Stomach (tissue), 8 donors: ENCODE measurements at regions not wholly inside any gene's neighbourhood (a gene's known extent, or its start where the extent isn't known, plus 50 kb on each side); places are given as distances from the start of the nearest gene placed in this dataset.
"Not testable (repeated sequence)": the region's sequence is repeated elsewhere in the genome, so short reads cannot be mapped to it uniquely, and the experiment has no call there.

Experiments
- DNase-seq, 2 donors: peaks; one replicate each; pipeline versions ENCODE4 v3.0.0 to v3.0.0-alpha.2; 2013 to 2019
- H3K27ac ChIP-seq, 5 donors: fragments of 200-600 bp in 4 of 5; sonication (generic) in 4 of 5; one replicate each; pipeline ENCODE4 v1.5.1; 2013 to 2019; ENCODE audit warnings: mild to moderate bottlenecking in 1 of 5, moderate library complexity in 1 of 5
- H3K27me3 ChIP-seq, 3 donors: fragments of 200-600 bp; sonication (generic); one replicate each; pipeline ENCODE4 v1.5.1; 2017 to 2019; ENCODE audit warnings: mixed run types in 1 of 3
- H3K36me3 ChIP-seq, 4 donors: fragments of 200-600 bp; sonication (generic); 1 replicate in 3 of 4; 2 replicates in 1 of 4; pipeline ENCODE4 v1.5.1; 2016 to 2019
- H3K4me1 ChIP-seq, 4 donors: fragments of 200-600 bp; sonication (generic); one replicate each; pipeline ENCODE4 v1.5.1; 2016 to 2019
- H3K4me3 ChIP-seq, 4 donors: fragments of 200-600 bp; sonication (generic) in 3 of 4; one replicate each; pipeline ENCODE4 v1.5.1; 2016 to 2019; ENCODE audit warnings: mild to moderate bottlenecking in 1 of 4
- H3K9me3 ChIP-seq, 4 donors: fragments of 200-600 bp; sonication (generic); one replicate each; pipeline ENCODE4 v1.5.1; 2016 to 2019
- EP300 ChIP-seq: sonication (generic); formaldehyde crosslinking; IDR thresholded peaks from one replicate; pipeline ENCODE4 v1.6.1; 2017; ENCODE audit warnings: antibody characterized with exemption
- POLR2A ChIP-seq, 4 donors: fragments of 450-650 bp; IDR thresholded peaks; one replicate each; pipeline ENCODE4 v1.6.1; 2016; ENCODE audit warnings: antibody characterized with exemption in 4 of 4, control low read depth in 2 of 4, mild to moderate bottlenecking in 1 of 4, moderate library complexity in 1 of 4
- POLR2AphosphoS5 ChIP-seq, 3 donors: sonication (generic); formaldehyde crosslinking; IDR thresholded peaks; one replicate each; pipeline ENCODE4 v1.6.1; 2016; ENCODE audit warnings: antibody characterized with exemption in 3 of 3
- WGBS, 5 donors: extraction: QIAGEN DNeasy Blood & Tissue Kit in 3 of 5; methylation state at CpG; one replicate each; pipeline versions ENCODE4 v1.1.5 to v1.1.7; 2013 to 2018; 5-methylcytosine and 5-hydroxymethylcytosine counted together
- intact Hi-C: fragments of 100-400 bp; cut with DNase I; formaldehyde crosslinking; loops from one replicate; pipeline ENCODE4 v1.15.1; 2023; ENCODE audit warnings: low total_unique reads
- TF ChIP-seq, protein P1 (sequence below), 7 experiments: fragments of 450-650 bp in 4 of 7; fragments of 200-600 bp in 3 of 7; sonication (generic) in 3 of 7; IDR thresholded peaks; one replicate each; pipeline ENCODE4 v1.5.1; 2016 to 2019; ENCODE audit warnings: antibody characterized with exemption in 7 of 7, control low read depth in 2 of 7, mild to moderate bottlenecking in 1 of 7
- donor health status: healthy with polysubstance abuse.
- donor health status: Bipolar disorder and iron deficiency.
- donor health status: healthy.

DNA sequence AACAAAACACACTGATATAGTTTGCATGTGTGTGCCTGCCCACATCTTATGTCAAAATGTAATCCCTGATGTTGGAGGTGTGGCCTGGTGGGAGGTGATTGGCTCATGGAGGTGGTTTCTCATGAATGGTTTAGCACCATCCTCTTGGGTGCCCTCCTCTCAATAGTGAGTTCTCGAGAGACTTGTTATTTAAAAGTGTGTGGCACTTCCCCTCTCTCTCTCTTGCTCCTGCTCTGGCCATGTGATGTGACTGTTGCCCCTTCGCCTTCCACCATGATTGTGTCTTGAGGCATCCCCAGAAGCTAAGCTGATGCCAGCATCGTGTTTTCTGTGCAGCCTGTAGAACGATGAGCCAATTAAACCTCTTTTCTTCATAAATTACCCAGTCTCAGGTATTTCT lies 454.1 kb upstream of the DCN start:
- intact Hi-C loops, result no loop called here
- peaks cover 0 to 7% (median 3%) of the 10 kb centered on the region in 4 donors for H3K9me3 ChIP-seq
- no peak for TF ChIP-seq POLR2A (IDR thresholded peaks at IDR 0.05)
- no peak for TF ChIP-seq EP300
- TF ChIP-seq, protein P1, sequence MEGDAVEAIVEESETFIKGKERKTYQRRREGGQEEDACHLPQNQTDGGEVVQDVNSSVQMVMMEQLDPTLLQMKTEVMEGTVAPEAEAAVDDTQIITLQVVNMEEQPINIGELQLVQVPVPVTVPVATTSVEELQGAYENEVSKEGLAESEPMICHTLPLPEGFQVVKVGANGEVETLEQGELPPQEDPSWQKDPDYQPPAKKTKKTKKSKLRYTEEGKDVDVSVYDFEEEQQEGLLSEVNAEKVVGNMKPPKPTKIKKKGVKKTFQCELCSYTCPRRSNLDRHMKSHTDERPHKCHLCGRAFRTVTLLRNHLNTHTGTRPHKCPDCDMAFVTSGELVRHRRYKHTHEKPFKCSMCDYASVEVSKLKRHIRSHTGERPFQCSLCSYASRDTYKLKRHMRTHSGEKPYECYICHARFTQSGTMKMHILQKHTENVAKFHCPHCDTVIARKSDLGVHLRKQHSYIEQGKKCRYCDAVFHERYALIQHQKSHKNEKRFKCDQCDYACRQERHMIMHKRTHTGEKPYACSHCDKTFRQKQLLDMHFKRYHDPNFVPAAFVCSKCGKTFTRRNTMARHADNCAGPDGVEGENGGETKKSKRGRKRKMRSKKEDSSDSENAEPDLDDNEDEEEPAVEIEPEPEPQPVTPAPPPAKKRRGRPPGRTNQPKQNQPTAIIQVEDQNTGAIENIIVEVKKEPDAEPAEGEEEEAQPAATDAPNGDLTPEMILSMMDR (IDR thresholded peaks at IDR 0.05), result no peak
- TF ChIP-seq POLR2AphosphoS5 (IDR thresholded peaks at IDR 0.05), result no peak
- no peaks in the 10 kb centered on the region for H3K36me3 ChIP-seq
- no peaks in the 10 kb centered on the region for H3K4me1 ChIP-seq
- WGBS, 5 donors, result 83 to 93% (median 88%) methylated on average over 4 of the region's 4 CpGs
- DNase-seq, result no peak
- no peak overlapping the region for H3K4me3 ChIP-seq
- no peaks in the 10 kb centered on the region for H3K27me3 ChIP-seq
- no peak overlapping the region for H3K27ac ChIP-seq

DNA sequence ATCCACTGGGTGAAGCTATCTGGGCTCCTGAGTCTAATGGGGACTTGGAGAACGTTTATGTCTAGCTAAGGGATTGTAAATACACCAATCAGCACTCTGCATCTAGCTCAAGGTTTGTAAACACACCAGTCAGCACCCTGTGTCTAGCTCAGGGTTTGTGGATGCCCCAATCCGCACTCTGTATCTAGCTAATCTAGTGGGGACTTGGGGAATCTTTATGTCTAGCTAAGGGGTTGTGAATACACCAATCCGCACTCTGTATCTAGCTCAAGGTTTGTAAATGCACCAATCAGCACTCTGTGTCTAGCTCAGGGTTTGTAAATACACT lies 451.7 kb upstream of the DCN start:
- H3K9me3 ChIP-seq, H3K27me3 ChIP-seq, H3K4me3 ChIP-seq, DNase-seq, H3K4me1 ChIP-seq, H3K36me3 ChIP-seq, intact Hi-C loops, H3K27ac ChIP-seq: not testable (repeated sequence)
- WGBS, 5 donors, result 81 to 94% (median 87%) methylated on average over 2 to 3 of the region's 3 CpGs

DNA sequence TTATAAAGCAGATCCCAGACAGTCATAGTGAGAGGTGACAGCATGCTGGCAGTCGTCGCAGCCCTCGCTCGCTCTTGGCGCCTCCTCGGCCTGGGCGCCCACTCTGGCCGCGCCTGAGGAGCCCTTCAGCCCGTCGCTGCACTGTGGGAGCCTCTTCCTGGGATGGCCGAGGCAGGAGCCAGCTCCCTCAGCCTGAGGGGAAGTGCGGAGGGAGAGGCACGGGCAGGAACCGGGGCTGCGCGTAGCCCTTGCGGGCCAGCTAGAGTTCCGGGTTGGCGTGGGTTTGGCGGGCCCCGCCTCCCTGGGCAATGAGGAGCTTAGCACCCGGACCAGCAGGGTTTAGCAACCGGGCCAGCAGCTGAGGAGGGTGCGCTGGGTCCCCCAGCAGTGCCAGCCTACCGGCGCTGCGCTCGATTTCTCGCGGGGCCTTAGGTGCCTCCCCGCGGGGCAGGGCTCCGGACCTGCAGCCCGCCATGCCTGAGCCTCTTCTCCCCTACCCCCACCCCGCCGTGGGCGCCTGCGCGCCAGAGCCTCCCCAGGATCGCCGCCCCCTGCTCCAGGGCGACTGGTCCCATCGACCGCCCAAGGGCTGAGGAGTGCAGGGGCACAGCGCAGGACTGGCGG lies 451.2 kb upstream of the DCN start:
- Histone ChIP-seq H3K27me3 (no peaks in the 10 kb centered on the region), H3K4me1 (no peaks in the 10 kb centered on the region), H3K4me3 (no peak overlapping the region), H3K27ac (no peak overlapping the region), H3K9me3 (peaks cover 0 to 7% (median 3%) of the 10 kb centered on the region in 4 donors), H3K36me3 (no peaks in the 10 kb centered on the region)
- WGBS, 5 donors, result 97 to 98% (median 98%) methylated on average over 22 to 47 of the region's 47 CpGs
- TF ChIP-seq EP300, result no peak
- no peak for TF ChIP-seq POLR2A (IDR thresholded peaks at IDR 0.05)
- TF ChIP-seq, protein P1 (IDR thresholded peaks at IDR 0.05), result no peak
- no peak for TF ChIP-seq POLR2AphosphoS5 (IDR thresholded peaks at IDR 0.05)
- no peak for DNase-seq
- intact Hi-C loops, result no loop called here

DNA sequence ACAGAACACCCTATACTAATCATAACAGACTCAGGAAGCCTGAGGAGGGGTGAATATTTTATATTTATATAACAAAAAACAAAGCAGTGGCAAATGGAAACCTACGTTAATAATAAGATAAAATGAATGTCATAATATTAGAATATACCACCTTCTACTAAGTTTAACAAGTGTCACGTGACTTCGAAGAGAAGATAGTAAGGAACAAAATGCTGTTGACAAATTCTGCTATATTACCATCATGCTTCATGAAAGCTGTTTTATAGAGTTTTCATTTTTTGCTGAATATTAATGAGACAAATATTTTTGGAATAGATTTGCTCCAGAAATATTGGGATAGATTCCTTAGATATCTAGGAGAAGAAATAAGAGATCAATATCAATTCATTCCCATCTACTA lies 450.6 kb upstream of the DCN start:
- Histone ChIP-seq H3K27me3 (no peaks in the 10 kb centered on the region), H3K27ac (no peak overlapping the region), H3K9me3 (peaks cover 0 to 7% (median 3%) of the 10 kb centered on the region in 4 donors), H3K4me3 (no peak overlapping the region), H3K36me3 (no peaks in the 10 kb centered on the region), H3K4me1 (no peaks in the 10 kb centered on the region)
- DNase-seq, result no peak
- intact Hi-C loops, result no loop called here
- WGBS, 5 donors, result 91 to 95% (median 93%) methylated on average over 3 of the region's 3 CpGs
- no peak for TF ChIP-seq POLR2A (IDR thresholded peaks at IDR 0.05)
- no peak for TF ChIP-seq EP300
- TF ChIP-seq, protein P1 (IDR thresholded peaks at IDR 0.05), result no peak
- no peak for TF ChIP-seq POLR2AphosphoS5 (IDR thresholded peaks at IDR 0.05)

DNA sequence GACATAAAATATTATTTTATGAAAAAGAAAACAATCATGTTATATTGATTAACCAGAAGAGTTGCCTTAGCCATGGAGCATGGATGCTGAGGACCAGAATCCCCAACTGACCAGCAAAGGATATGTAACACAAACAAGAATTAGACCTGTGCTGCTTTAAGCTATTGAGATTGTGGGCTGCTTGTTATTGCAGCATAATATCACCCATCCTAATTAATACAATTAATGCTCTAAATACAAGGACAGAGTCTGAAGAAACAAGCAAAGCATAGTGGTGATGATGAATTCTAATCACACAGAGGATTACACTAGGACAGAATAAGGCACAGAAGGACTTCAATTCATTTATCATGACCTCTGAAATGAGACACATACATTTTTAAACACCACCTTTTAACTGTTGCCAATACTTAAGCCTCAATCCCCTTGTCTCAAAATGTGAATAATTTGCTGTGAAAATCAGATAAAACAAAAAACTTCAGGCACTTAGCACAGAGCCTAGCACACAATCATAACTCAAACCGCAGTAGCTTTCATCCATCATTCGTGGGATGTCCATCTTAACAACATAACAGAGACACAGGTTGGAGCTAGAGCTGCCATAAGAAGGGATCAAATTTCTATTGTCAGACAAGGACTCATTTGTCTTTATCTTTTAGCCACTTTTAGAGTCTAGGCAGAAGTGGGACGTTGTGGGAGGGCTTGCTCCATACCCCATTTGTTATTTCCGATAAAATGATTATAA lies 449.6 kb upstream of the DCN start:
- no peaks in the 10 kb centered on the region for H3K27me3 ChIP-seq
- TF ChIP-seq POLR2AphosphoS5 (IDR thresholded peaks at IDR 0.05) (no peak), POLR2A (IDR thresholded peaks at IDR 0.05) (no peak), EP300 (no peak)
- TF ChIP-seq, protein P1 (IDR thresholded peaks at IDR 0.05), result no peak
- no peak overlapping the region for H3K4me3 ChIP-seq
- H3K4me1 ChIP-seq, result no peaks in the 10 kb centered on the region
- intact Hi-C loops, result no loop called here
- no peaks in the 10 kb centered on the region for H3K36me3 ChIP-seq
- DNase-seq, result no peak
- no peak overlapping the region for H3K27ac ChIP-seq
- H3K9me3 ChIP-seq, result peaks cover 0 to 7% (median 3%) of the 10 kb centered on the region in 4 donors
- 81 to 92% (median 91%) methylated on average over 4 of the region's 4 CpGs for WGBS, 5 donors
